BE2C (cell line): ENCODE measurements at regions not wholly inside any gene's neighbourhood (a gene's known extent, or its start where the extent isn't known, plus 50 kb on each side); places are given as distances from the start of the nearest gene placed in this dataset.

ENCODE experiments used
- DNase-seq: peaks from one replicate; pipeline ENCODE4 v3.0.0-alpha.2; 2020
- H3K27me3 ChIP-seq: fragments of 250-450 bp; sonication (Bioruptor Pico); 2 replicates; pipeline ENCODE4 v1.5.1; 2020; ENCODE audit warnings: mild to moderate bottlenecking
- H3K36me3 ChIP-seq: fragments of 250-450 bp; sonication (Bioruptor Pico); 2 replicates; pipeline ENCODE4 v1.5.1; 2020; ENCODE audit warnings: mild to moderate bottlenecking
- H3K4me1 ChIP-seq: fragments of 250-450 bp; sonication (Bioruptor Pico); 2 replicates; pipeline ENCODE4 v1.5.1; 2020
- H3K4me3 ChIP-seq: 2 replicates; pipeline ENCODE4 v1.5.1; 2011; ENCODE audit warnings: low read depth, low read length
- H3K9me3 ChIP-seq: fragments of 250-450 bp; sonication (Bioruptor Pico); 2 replicates; pipeline ENCODE4 v1.5.1; 2020
- CTCF ChIP-seq: IDR thresholded peaks from 2 replicates; pipeline ENCODE4 v1.5.1; 2012; ENCODE audit warnings: mild to moderate bottlenecking, low read depth, low read length

DNA sequence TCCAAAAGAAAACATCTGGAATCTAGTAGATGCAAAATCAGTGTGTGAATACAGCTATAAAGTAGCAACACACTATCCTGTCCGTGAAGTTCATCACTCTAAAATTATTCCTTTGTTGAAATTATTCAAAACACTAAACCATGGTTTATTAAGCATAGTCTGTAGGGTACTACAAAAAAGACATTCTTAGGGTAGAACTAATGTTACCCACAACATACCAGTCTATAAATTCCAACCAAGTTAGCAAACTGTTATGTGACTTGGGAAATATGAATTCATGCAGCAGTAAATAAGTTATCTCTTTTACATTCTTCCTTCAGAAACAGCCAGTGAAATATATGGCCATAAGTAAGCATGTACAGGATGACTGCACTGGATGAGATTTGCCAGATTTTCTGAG lies 580.3 kb upstream of the ADGRB3 start:
- H3K36me3 ChIP-seq, result no peaks in the 10 kb centered on the region
- no peak for DNase-seq

GRCh38 chr6:68053805-68054373 lies 581.2 kb upstream of the ADGRB3 start:
- DNase-seq, result no peak
- no peak for TF ChIP-seq CTCF
- no peaks in the 10 kb centered on the region for H3K4me1 ChIP-seq
- no peak overlapping the region for H3K4me3 ChIP-seq
- no peaks in the 10 kb centered on the region for H3K27me3 ChIP-seq
- H3K9me3 ChIP-seq, result no peaks in the 10 kb centered on the region
- H3K36me3 ChIP-seq, result no peaks in the 10 kb centered on the region

More for the DNA sequence above, 580.3 kb upstream of the ADGRB3 start:
- Histone ChIP-seq H3K4me3 (no peak overlapping the region), H3K9me3 (no peaks in the 10 kb centered on the region), H3K27me3 (no peaks in the 10 kb centered on the region), H3K4me1 (no peaks in the 10 kb centered on the region)
- TF ChIP-seq CTCF, result no peak

DNA sequence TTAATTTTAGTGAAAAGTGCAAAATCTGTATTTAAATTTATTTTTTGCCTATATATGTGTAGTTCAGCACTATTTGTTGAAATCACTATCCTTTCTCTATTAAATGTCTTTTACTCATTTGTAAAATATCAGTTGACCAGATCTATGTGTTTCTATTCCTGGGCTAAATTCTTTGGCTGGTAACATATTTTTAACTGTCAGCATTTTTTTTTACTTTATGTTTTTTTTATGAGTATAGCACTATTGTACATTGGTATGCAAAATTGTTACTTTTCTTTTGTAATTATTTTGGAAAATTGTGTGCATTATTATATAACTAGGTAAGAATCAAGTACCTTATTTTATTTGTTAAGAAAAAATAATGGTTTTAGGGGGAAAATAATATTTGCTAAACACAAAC lies 582.8 kb upstream of the ADGRB3 start:
- Histone ChIP-seq H3K9me3 (no peaks in the 10 kb centered on the region), H3K36me3 (no peaks in the 10 kb centered on the region)
- TF ChIP-seq CTCF, result no peak

GRCh38 chr6:68049562-68049961 lies 585.5 kb upstream of the ADGRB3 start:
- no peaks in the 10 kb centered on the region for H3K4me1 ChIP-seq
- no peak for TF ChIP-seq CTCF
- H3K27me3 ChIP-seq, result no peaks in the 10 kb centered on the region
- H3K9me3 ChIP-seq, result no peaks in the 10 kb centered on the region
- no peak overlapping the region for H3K4me3 ChIP-seq
- H3K36me3 ChIP-seq, result no peaks in the 10 kb centered on the region
- DNase-seq, result no peak

More for the DNA sequence above, 582.8 kb upstream of the ADGRB3 start:
- no peak for DNase-seq
- Histone ChIP-seq H3K4me1 (no peaks in the 10 kb centered on the region), H3K27me3 (no peaks in the 10 kb centered on the region), H3K4me3 (no peak overlapping the region)

- H3K9me3 ChIP-seq, result no peaks in the 10 kb centered on the region
- no peak overlapping the region for H3K4me3 ChIP-seq
- H3K27me3 ChIP-seq, result no peaks in the 10 kb centered on the region
- no peaks in the 10 kb centered on the region for H3K4me1 ChIP-seq
- DNase-seq, result no peak
- no peaks in the 10 kb centered on the region for H3K36me3 ChIP-seq
- TF ChIP-seq CTCF, result no peak
These were observed 588.3 kb upstream of the ADGRB3 start for GRCh38 chr6:68046756-68047155.

DNA sequence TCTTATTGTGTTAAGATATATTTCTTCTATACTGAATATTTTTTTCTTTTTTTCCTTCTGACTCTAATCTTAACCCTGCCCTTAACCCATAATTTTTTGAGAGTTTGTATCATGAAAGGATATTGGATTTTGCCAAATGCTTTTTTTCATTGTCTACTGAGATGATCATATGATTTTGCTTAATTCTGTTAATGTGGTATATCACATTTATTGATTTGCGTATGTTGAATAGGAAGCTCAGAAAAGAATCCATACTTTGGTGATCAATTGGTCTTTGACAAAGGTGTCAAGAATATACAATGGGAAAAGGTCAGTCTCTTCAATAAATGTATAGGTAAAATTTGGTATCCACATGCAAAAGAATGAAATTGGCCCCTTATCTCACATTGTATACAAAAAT lies 588.8 kb upstream of the ADGRB3 start:
- Histone ChIP-seq H3K36me3 (no peaks in the 10 kb centered on the region), H3K27me3 (no peaks in the 10 kb centered on the region), H3K4me1 (no peaks in the 10 kb centered on the region), H3K4me3 (no peak overlapping the region), H3K9me3 (no peaks in the 10 kb centered on the region)
- no peak for TF ChIP-seq CTCF
- DNase-seq, result no peak
